Left renal pelvis (tissue), 4 donors: ENCODE measurements at regions not wholly inside any gene's neighbourhood (a gene's known extent, or its start where the extent isn't known, plus 50 kb on each side); places are given as distances from the start of the nearest gene placed in this dataset.
A peak's percentile ranks its signal among the peaks of the same experiment; 100 is the strongest.
"Not testable (repeated sequence)": the region's sequence is repeated elsewhere in the genome, so short reads cannot be mapped to it uniquely, and the experiment has no call there.

Experiments used
- DNase-seq, 4 donors: peaks; one replicate each; pipeline ENCODE4 v3.0.0-alpha.2; 2013; ENCODE audit warnings: low read depth in 4 of 4, low spot score in 3 of 4

- DNase-seq, result no peak
Measured at GRCh38 chr16:17566656-17567450, 96.1 kb upstream of the XYLT1 start.

DNA sequence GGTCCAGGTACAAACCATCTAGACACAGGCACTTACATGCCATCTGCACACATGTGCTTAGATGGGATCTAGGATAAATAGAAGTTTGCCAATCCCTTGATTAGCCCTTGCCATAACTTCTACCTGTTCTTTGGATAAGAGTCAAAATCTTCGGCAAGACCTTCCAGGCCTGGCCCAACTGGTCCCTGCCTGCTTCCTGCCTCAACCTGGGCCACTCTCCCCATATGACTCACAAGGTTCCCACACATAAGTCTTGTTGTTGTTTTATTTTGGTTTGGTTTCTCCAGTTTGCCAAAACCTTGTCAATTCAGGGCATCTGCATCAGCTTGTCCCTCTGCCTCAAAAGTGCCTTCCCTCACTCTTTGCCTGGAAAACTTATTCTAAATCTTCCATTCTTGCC lies 95.3 kb upstream of the XYLT1 start:
- no peak for DNase-seq

DNA sequence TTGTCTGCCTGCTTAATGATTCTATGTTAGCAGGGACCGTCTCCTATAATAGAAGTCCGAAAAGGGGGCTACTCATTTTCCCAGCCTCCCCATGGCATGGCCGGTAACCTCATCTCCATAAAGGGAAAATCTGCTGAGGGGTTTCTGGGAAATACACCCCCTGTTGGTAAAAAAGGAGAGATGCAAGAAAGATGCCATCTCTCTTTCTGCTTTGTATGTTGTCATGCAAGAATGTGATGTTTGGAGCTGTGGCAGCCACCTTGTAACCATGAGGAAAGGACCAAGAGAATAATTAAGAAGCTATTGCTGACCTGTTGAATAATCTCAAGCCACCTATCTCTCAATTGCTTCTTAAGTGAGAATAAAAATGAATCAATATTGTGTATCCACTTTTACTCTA lies 94.8 kb upstream of the XYLT1 start:
- no peak for DNase-seq

- DNase-seq, result no peak
Measured at GRCh38 chr16:17564856-17565255, 94.1 kb upstream of the XYLT1 start.

GRCh38 chr16:17563323-17564091 lies 92.7 kb upstream of the XYLT1 start:
- DNase-seq, result no peak

DNA sequence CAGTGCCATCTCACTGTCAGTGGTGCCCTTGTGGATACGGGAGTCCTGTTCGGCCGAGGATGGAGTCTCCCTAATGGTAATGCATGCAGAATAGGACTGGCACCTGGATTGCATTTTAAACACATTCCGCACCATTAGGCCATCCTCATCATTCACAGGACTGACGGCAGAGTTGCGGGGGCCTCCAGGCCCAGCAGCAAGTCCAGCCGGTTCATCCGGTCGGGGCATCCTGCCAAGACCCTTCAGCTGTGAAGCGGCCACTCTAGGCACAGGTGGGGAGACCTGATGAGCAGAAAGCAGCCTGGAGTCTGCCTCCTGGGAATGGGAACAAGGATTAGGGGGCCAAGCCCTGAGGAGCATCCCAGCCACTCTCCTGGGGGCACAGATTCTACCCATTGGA lies 90.3 kb upstream of the XYLT1 start:
- peak in 1 of 4 donors; percentile 6 for DNase-seq

- no peak for DNase-seq
Measured at GRCh38 chr16:17560548-17560947, 89.8 kb upstream of the XYLT1 start.

DNA sequence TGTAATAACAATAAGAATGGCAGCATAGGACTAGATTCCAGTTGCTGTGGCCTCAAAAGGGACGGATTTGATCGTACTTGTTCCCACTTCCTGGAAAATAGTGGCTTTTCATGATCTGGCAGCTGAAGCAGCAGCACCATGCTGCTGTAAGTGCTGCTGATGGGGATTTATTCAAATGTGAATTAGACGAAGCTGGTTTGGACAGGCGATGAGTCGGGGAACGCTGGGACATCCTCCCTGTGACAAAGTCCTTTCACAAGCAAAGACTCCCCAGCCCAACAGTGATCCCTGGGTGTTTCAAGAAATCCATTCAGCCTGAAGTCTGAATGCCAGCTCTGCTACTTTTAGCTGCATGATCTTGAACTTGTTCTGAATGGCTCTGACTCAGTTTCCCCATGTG lies 88.6 kb upstream of the XYLT1 start:
- no peak for DNase-seq

- DNase-seq, result no peak
Measured at GRCh38 chr16:17557949-17558348, 87.2 kb upstream of the XYLT1 start.

DNA sequence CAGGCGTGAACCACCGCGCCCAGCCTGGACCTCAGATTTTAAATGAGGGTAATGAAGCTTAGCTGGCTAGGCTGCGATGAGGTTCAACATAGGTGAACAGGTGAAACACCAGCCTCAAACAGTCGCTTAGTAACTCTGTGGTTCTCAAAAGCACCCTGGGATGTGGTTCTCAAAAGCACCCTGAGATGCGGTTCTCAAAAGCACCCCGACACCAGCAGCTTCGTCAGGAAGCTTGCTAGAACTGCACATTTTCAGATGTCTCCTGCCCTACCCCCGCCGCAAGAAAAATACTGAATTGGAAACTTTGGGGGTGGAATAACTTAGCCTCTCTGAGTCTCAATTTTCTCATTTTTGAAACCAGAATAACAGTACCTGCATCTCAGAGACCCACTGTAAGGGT lies 86.7 kb upstream of the XYLT1 start:
- no peak for DNase-seq

DNA sequence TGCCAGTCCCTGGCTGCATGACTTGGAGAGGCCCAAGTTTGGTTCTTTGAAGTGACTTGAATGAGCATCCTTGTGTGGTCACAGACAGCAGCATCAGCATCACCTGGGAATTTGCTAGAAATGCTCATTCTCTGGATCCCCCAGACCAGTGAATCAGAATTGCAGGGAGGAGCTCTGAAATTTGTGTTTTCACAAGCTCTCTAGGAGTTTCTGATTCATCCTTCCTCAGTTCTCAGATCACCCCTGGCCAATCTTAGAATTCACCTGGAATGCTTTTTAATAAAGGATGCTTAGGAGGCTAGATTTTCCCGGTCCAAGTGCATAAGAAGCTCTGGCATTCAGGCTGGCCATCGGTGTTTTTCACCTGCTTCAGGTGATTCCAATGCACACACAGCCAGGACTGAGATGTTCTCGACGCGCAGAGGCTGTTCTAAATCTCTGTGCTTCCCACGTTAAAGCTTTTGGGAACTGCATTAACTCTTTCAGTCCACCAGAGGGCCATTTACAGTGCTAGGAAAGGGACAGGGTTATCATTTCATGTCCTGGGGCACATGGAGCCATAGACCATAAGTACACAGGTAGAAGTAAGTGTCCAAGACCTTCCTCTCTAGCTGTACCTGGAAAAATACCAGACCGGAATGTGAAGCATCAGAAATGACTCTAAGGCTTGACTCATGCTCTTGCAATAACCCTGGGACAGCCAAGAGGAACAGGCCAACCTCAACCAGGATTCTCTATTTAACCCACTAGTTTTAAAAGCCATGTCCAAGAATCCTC lies 85.7 kb upstream of the XYLT1 start:
- no peak for DNase-seq

- DNase-seq, result no peak
Measured at GRCh38 chr16:17555176-17555575, 84.4 kb upstream of the XYLT1 start.

DNA sequence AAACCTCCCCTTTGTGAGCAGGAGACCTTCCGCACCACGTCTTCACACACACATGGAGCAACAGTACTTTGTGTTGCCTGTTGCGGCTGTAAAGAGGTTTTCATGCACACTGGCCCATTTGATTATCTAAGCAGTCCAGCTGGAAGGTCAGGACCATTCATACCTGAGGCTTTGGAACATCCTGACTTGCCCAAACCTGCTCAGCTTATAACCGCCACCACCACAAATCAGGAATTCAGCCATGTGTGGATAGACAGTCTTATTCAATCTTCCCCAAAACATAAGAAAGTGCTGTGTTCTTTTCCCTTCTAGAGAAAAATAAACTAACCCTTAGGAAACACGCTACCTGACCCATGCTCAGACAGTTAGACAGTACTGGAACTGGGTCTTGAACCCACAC lies 81.6 kb upstream of the XYLT1 start:
- no peak for DNase-seq

- DNase-seq, result not testable (repeated sequence)
Measured at GRCh38 chr16:17551682-17552081, 80.9 kb upstream of the XYLT1 start.

- DNase-seq, result no peak
Measured at GRCh38 chr16:17548825-17549224, 78.1 kb upstream of the XYLT1 start.

GRCh38 chr16:17544785-17545184 lies 74.0 kb upstream of the XYLT1 start:
- DNase-seq, result no peak

DNA sequence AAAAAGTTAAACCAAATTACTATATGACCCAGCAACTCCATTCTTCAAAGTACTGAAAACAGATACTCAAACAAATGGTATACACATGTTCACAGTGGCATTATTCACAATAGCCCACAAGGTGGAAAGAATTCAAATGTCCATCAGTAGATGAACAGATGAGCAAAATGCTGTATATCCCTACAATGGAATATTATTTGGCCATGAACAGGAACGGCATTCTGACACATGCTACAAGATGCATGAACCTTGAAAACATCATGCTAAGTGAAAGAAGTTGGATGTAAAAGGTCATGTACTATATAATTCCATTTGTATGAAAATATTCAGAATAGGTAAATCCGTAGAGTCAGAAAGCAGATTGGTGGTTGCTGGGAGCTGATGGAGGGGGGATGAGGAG lies 73.5 kb upstream of the XYLT1 start:
- no peak for DNase-seq

GRCh38 chr16:17543073-17543472 lies 72.3 kb upstream of the XYLT1 start:
- DNase-seq, result no peak

GRCh38 chr16:17541324-17541723 lies 70.6 kb upstream of the XYLT1 start:
- no peak for DNase-seq

- no peak for DNase-seq
Measured at GRCh38 chr16:17538927-17539326, 68.2 kb upstream of the XYLT1 start.

GRCh38 chr16:17532338-17532995 lies 61.7 kb upstream of the XYLT1 start:
- no peak for DNase-seq
